GM12878 (cell line): ENCODE measurements at regions not wholly inside any gene's neighbourhood (a gene's known extent, or its start where the extent isn't known, plus 50 kb on each side); places are given as distances from the start of the nearest gene placed in this dataset.

ENCODE experiments used
- ATAC-seq: fragments of 200-7000 bp; cut with Tn5 transposase; 3 replicates; pipeline ENCODE4 v1.9.1; 2020; ENCODE audit warnings: mild to moderate bottlenecking, moderate library complexity
- BruUV-seq: library from RNA; stranded (reverse); fragments of 400-500 nt; replicated peaks from 2 replicates; lab custom pipeline; 2021; lab: Mats Ljungman, UMichigan
- CTCF ChIA-PET: fragments of 300-600 bp; sonication (Branson Sonifier 250); formaldehyde crosslinking; extraction: SDS; loops from one replicate; lab custom pipeline; 2021; ENCODE audit warnings: inconsistent platforms; lab: Yijun Ruan, JAX
- POLR2A ChIA-PET: fragments of 350-600 bp; formaldehyde crosslinking; extraction: SDS; loops from one replicate; lab custom pipeline; 2021; ENCODE audit warnings: inconsistent platforms; lab: Charles Lee
- RAD21 ChIA-PET: fragments of 300-600 bp; sonication (Branson Sonifier 250); formaldehyde crosslinking; loops from one replicate; lab custom pipeline; 2023; ENCODE audit warnings: antibody characterized with exemption; ENCODE audit not compliant: unreplicated experiment; lab: Charles Lee
- SMC1A ChIA-PET: fragments of 300-600 bp; sonication (Branson Sonifier 250); formaldehyde crosslinking; loops from one replicate; lab custom pipeline; 2023; ENCODE audit not compliant: unreplicated experiment, uncharacterized antibody; lab: Charles Lee
- DNase-seq: peaks from one replicate; pipeline ENCODE4 v3.0.0-alpha.2; 2011; ENCODE audit warnings: low read depth, low spot score
- FAIRE-seq: peaks from 3 replicates; lab custom pipeline; 2011; peaks lifted over from hg19 to GRCh38; lab: Jason Lieb, UNC
- H2AFZ ChIP-seq: 2 replicates; pipeline ENCODE4 v1.6.0; 2011; ENCODE audit warnings: low read depth, low read length, control low read depth; ENCODE audit not compliant: control insufficient read depth
- H3K27ac ChIP-seq: 2 replicates; pipeline ENCODE4 v1.5.1; 2011; ENCODE audit warnings: control low read depth; ENCODE audit not compliant: control insufficient read depth, insufficient read depth
- H3K27me3 ChIP-seq, 2 experiments: replicated peaks in 1 of 2; 2 replicates each; pipeline versions ENCODE4 v1.6.0 to v1.6.1; 2011; ENCODE audit warnings: low read length in 1 of 2; ENCODE audit not compliant: control insufficient read depth in 2 of 2, insufficient read depth in 2 of 2
- H3K36me3 ChIP-seq, 2 experiments: 2 replicates each; pipeline ENCODE4 v1.5.1; 2011; ENCODE audit warnings: low read length in 1 of 2; ENCODE audit not compliant: control insufficient read depth in 2 of 2, insufficient read depth in 2 of 2
- H3K4me1 ChIP-seq: 2 replicates; pipeline ENCODE4 v1.6.1; 2011; ENCODE audit warnings: mild to moderate bottlenecking, low read length, moderate library complexity, mixed read lengths; ENCODE audit not compliant: control insufficient read depth, insufficient read depth
- H3K4me2 ChIP-seq: 2 replicates; pipeline ENCODE4 v1.6.0; 2011; ENCODE audit warnings: control low read depth; ENCODE audit not compliant: control insufficient read depth, insufficient read depth
- H3K4me3 ChIP-seq: fragments of 200-600 bp; sonication (generic); 2 replicates; pipeline ENCODE4 v1.5.1; 2016
- H3K79me2 ChIP-seq: 2 replicates; pipeline ENCODE4 v1.6.0; 2011; ENCODE audit warnings: low read length; ENCODE audit not compliant: control insufficient read depth, insufficient read depth
- H3K9ac ChIP-seq: 2 replicates; pipeline ENCODE4 v1.8.0; 2011; ENCODE audit warnings: low read length, control low read depth, mixed read lengths; ENCODE audit not compliant: control insufficient read depth, insufficient read depth
- H3K9me3 ChIP-seq: replicated peaks from 3 replicates; pipeline ENCODE4 v1.5.1; 2011; ENCODE audit warnings: mild to moderate bottlenecking, low read length; ENCODE audit not compliant: control insufficient read depth, insufficient read depth
- H4K20me1 ChIP-seq: 2 replicates; pipeline ENCODE4 v1.6.0; 2011; ENCODE audit not compliant: control insufficient read depth, insufficient read depth
- CBFB ChIP-seq: IDR thresholded peaks from 2 replicates; pipeline ENCODE4 v1.6.1; 2016; ENCODE audit warnings: antibody characterized with exemption, low read depth
- EGR1 ChIP-seq, 2 experiments: IDR thresholded peaks; 1 replicate in 1 of 2; 2 replicates in 1 of 2; pipeline ENCODE4 v1.6.1; 2011 to 2012; ENCODE audit warnings: low read depth in 2 of 2, low read length in 2 of 2, borderline replicate concordance in 1 of 2, mild to moderate bottlenecking in 1 of 2, moderate library complexity in 1 of 2
- FOXM1 ChIP-seq: IDR thresholded peaks from 2 replicates; pipeline ENCODE4 v1.6.1; 2012; ENCODE audit warnings: low read depth, mild to moderate bottlenecking, inconsistent platforms, low read length, moderate library complexity
- GATAD2B ChIP-seq: fragments of 450-650 bp; conservative IDR thresholded peaks from 2 replicates; pipeline ENCODE4 v1.6.1; 2017; ENCODE audit warnings: low read depth, mild to moderate bottlenecking, moderate library complexity
- HCFC1 ChIP-seq: fragments of 150-350 bp; IDR thresholded peaks from 2 replicates; pipeline ENCODE4 v1.6.1; 2014; ENCODE audit warnings: low read length
- NFXL1 ChIP-seq: fragments of 450-650 bp; IDR thresholded peaks from 2 replicates; pipeline ENCODE4 v1.6.1; 2017; ENCODE audit warnings: antibody characterized with exemption, mild to moderate bottlenecking, borderline replicate concordance
- PAX5 ChIP-seq: IDR thresholded peaks from 2 replicates; pipeline ENCODE4 v1.6.1; 2011; ENCODE audit warnings: low read depth, low read length, borderline replicate concordance
- POU2F2 ChIP-seq: IDR thresholded peaks from 3 replicates; pipeline ENCODE4 v1.6.1; 2011; ENCODE audit warnings: low read depth, mild to moderate bottlenecking, low read length, borderline replicate concordance
- SMARCA5 ChIP-seq: fragments of 450-650 bp; IDR thresholded peaks from 2 replicates; pipeline ENCODE4 v1.6.1; 2017; ENCODE audit warnings: mild to moderate bottlenecking
- SREBF2 ChIP-seq: IDR thresholded peaks from 2 replicates; pipeline ENCODE4 v1.6.1; 2012; ENCODE audit warnings: mild to moderate bottlenecking, low read length
- in situ Hi-C: fragments of 300-500 bp; cut with MboI; formaldehyde crosslinking; loops from 9 replicates; pipeline ENCODE4 v1.14.3; 2018; ENCODE audit warnings: mixed read lengths
- intact Hi-C: fragments of 100-400 bp; cut with micrococcal nuclease; formaldehyde crosslinking; loops from one replicate; pipeline ENCODE4 v1.14.2; 2022; ENCODE audit not compliant: unreplicated experiment
- TF ChIP-seq, protein P1 (sequence below): fragments of 450-650 bp; IDR thresholded peaks from 2 replicates; pipeline ENCODE4 v1.6.1; 2017; ENCODE audit warnings: mild to moderate bottlenecking, moderate library complexity
- TF ChIP-seq, protein P2 (sequence below): fragments of 450-650 bp; IDR thresholded peaks from 2 replicates; pipeline ENCODE4 v1.6.1; 2016; ENCODE audit warnings: mild to moderate bottlenecking, moderate library complexity, borderline replicate concordance
- TF ChIP-seq, protein P3 (sequence below): IDR thresholded peaks from 2 replicates; pipeline ENCODE4 v1.6.1; 2012; ENCODE audit warnings: improper control_type of control experiment, low read depth, low read length; ENCODE audit not compliant: insufficient replicate concordance

DNA sequence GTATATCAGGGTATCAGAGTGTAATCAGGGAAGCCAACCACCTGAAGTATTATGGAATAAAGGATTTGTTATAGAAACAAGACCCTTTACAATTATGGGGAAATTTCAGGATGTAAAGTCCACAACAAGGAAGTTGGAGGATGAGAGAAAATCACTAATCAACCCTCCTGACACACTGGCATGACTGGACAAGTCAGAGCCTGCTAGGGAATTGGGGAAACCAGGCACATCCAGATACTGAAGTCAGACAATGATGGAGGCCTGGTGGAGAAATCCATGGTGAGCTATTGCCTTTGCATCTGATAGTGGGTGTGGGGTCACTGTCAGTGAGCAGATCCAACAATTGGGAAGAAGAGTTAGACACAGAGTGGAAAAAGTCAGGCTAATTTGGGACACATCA is 158.8 kb upstream of the FBXO11 start:
- no TSS peak for BruUV-seq
- no peak overlapping the region for H2AFZ ChIP-seq
- no peaks in the 10 kb centered on the region for H4K20me1 ChIP-seq
- ATAC-seq = no peak
- H3K79me2 ChIP-seq = no peaks in the 10 kb centered on the region
- H3K27me3 ChIP-seq = no peaks in the 10 kb centered on the region
- no peak overlapping the region for H3K9ac ChIP-seq
- CTCF ChIA-PET = no interaction called here
- POLR2A ChIA-PET = no interaction called here
- SMC1A ChIA-PET = no interaction called here
- no peak overlapping the region for H3K4me2 ChIP-seq
- no peak for DNase-seq
- in situ Hi-C loops = no loop called here
- intact Hi-C loops = no loop called here
- H3K9me3 ChIP-seq = no peaks in the 10 kb centered on the region
- RAD21 ChIA-PET = no interaction called here
- H3K36me3 ChIP-seq = no peaks in the 10 kb centered on the region
- H3K27ac ChIP-seq = no peak overlapping the region
- no peak overlapping the region for H3K4me3 ChIP-seq
- FAIRE-seq = no peak
- no peaks in the 10 kb centered on the region for H3K4me1 ChIP-seq
- TF ChIP-seq SMARCA5 (no peak), SREBF2 (no peak), GATAD2B (no peak), EGR1 (IDR thresholded peaks at IDR 0.05; ENCODE audit: borderline replicate concordance in 1 of 2, low read depth in 2 of 2, low read length in 2 of 2) (no peak), PAX5 (no peak), FOXM1 (no peak), NFXL1 (no peak), CBFB (no peak), HCFC1 (no peak), POU2F2 (no peak)
- TF ChIP-seq, protein P1, sequence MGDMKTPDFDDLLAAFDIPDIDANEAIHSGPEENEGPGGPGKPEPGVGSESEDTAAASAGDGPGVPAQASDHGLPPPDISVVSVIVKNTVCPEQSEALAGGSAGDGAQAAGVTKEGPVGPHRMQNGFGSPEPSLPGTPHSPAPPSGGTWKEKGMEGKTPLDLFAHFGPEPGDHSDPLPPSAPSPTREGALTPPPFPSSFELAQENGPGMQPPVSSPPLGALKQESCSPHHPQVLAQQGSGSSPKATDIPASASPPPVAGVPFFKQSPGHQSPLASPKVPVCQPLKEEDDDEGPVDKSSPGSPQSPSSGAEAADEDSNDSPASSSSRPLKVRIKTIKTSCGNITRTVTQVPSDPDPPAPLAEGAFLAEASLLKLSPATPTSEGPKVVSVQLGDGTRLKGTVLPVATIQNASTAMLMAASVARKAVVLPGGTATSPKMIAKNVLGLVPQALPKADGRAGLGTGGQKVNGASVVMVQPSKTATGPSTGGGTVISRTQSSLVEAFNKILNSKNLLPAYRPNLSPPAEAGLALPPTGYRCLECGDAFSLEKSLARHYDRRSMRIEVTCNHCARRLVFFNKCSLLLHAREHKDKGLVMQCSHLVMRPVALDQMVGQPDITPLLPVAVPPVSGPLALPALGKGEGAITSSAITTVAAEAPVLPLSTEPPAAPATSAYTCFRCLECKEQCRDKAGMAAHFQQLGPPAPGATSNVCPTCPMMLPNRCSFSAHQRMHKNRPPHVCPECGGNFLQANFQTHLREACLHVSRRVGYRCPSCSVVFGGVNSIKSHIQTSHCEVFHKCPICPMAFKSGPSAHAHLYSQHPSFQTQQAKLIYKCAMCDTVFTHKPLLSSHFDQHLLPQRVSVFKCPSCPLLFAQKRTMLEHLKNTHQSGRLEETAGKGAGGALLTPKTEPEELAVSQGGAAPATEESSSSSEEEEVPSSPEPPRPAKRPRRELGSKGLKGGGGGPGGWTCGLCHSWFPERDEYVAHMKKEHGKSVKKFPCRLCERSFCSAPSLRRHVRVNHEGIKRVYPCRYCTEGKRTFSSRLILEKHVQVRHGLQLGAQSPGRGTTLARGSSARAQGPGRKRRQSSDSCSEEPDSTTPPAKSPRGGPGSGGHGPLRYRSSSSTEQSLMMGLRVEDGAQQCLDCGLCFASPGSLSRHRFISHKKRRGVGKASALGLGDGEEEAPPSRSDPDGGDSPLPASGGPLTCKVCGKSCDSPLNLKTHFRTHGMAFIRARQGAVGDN = no peak
- TF ChIP-seq, protein P2, sequence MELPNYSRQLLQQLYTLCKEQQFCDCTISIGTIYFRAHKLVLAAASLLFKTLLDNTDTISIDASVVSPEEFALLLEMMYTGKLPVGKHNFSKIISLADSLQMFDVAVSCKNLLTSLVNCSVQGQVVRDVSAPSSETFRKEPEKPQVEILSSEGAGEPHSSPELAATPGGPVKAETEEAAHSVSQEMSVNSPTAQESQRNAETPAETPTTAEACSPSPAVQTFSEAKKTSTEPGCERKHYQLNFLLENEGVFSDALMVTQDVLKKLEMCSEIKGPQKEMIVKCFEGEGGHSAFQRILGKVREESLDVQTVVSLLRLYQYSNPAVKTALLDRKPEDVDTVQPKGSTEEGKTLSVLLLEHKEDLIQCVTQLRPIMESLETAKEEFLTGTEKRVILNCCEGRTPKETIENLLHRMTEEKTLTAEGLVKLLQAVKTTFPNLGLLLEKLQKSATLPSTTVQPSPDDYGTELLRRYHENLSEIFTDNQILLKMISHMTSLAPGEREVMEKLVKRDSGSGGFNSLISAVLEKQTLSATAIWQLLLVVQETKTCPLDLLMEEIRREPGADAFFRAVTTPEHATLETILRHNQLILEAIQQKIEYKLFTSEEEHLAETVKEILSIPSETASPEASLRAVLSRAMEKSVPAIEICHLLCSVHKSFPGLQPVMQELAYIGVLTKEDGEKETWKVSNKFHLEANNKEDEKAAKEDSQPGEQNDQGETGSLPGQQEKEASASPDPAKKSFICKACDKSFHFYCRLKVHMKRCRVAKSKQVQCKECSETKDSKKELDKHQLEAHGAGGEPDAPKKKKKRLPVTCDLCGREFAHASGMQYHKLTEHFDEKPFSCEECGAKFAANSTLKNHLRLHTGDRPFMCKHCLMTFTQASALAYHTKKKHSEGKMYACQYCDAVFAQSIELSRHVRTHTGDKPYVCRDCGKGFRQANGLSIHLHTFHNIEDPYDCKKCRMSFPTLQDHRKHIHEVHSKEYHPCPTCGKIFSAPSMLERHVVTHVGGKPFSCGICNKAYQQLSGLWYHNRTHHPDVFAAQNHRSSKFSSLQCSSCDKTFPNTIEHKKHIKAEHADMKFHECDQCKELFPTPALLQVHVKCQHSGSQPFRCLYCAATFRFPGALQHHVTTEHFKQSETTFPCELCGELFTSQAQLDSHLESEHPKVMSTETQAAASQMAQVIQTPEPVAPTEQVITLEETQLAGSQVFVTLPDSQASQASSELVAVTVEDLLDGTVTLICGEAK = no peak
- TF ChIP-seq, protein P3, sequence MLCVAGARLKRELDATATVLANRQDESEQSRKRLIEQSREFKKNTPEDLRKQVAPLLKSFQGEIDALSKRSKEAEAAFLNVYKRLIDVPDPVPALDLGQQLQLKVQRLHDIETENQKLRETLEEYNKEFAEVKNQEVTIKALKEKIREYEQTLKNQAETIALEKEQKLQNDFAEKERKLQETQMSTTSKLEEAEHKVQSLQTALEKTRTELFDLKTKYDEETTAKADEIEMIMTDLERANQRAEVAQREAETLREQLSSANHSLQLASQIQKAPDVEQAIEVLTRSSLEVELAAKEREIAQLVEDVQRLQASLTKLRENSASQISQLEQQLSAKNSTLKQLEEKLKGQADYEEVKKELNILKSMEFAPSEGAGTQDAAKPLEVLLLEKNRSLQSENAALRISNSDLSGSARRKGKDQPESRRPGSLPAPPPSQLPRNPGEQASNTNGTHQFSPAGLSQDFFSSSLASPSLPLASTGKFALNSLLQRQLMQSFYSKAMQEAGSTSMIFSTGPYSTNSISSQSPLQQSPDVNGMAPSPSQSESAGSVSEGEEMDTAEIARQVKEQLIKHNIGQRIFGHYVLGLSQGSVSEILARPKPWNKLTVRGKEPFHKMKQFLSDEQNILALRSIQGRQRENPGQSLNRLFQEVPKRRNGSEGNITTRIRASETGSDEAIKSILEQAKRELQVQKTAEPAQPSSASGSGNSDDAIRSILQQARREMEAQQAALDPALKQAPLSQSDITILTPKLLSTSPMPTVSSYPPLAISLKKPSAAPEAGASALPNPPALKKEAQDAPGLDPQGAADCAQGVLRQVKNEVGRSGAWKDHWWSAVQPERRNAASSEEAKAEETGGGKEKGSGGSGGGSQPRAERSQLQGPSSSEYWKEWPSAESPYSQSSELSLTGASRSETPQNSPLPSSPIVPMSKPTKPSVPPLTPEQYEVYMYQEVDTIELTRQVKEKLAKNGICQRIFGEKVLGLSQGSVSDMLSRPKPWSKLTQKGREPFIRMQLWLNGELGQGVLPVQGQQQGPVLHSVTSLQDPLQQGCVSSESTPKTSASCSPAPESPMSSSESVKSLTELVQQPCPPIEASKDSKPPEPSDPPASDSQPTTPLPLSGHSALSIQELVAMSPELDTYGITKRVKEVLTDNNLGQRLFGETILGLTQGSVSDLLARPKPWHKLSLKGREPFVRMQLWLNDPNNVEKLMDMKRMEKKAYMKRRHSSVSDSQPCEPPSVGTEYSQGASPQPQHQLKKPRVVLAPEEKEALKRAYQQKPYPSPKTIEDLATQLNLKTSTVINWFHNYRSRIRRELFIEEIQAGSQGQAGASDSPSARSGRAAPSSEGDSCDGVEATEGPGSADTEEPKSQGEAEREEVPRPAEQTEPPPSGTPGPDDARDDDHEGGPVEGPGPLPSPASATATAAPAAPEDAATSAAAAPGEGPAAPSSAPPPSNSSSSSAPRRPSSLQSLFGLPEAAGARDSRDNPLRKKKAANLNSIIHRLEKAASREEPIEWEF = no peak
